H9 (cell line): ENCODE measurements at regions not wholly inside any gene's neighbourhood (a gene's known extent, or its start where the extent isn't known, plus 50 kb on each side); places are given as distances from the start of the nearest gene placed in this dataset.

ENCODE experiments used
- DNase-seq: peaks from one replicate; pipeline ENCODE4 v3.0.0-alpha.2; 2017
- H2AFZ ChIP-seq: one replicate; pipeline ENCODE4 v1.6.1; 2013; ENCODE audit warnings: mild to moderate bottlenecking, low read length, control low read depth, moderate library complexity
- H2AK5ac ChIP-seq: 2 replicates; pipeline ENCODE4 v1.6.1; 2013; ENCODE audit warnings: low read length, control low read depth, mixed read lengths; ENCODE audit not compliant: insufficient read length
- H2BK120ac ChIP-seq: one replicate; pipeline ENCODE4 v1.6.1; 2013; ENCODE audit warnings: low read depth, mild to moderate bottlenecking, low read length, control low read depth, inconsistent platforms; ENCODE audit not compliant: poor library complexity, severe bottlenecking
- H2BK12ac ChIP-seq: 2 replicates; pipeline ENCODE4 v1.6.1; 2013; ENCODE audit warnings: low read length, control low read depth, mixed read lengths, low read depth; ENCODE audit not compliant: insufficient read length
- H2BK15ac ChIP-seq: 2 replicates; pipeline ENCODE4 v1.6.1; 2013; ENCODE audit warnings: low read depth, low read length, control low read depth
- H2BK20ac ChIP-seq: one replicate; pipeline ENCODE4 v1.6.1; 2013; ENCODE audit warnings: low read depth, mild to moderate bottlenecking, low read length, control low read depth, inconsistent platforms; ENCODE audit not compliant: poor library complexity, severe bottlenecking
- H2BK5ac ChIP-seq: 2 replicates; pipeline ENCODE4 v1.6.1; 2013; ENCODE audit warnings: low read length, control low read depth, mixed read lengths; ENCODE audit not compliant: insufficient read length
- H3K14ac ChIP-seq: 2 replicates; pipeline ENCODE4 v1.6.1; 2013; ENCODE audit warnings: low read length, control low read depth; ENCODE audit not compliant: insufficient read depth
- H3K18ac ChIP-seq: 2 replicates; pipeline ENCODE4 v1.6.1; 2013; ENCODE audit warnings: low read depth, mild to moderate bottlenecking, mixed read lengths, low read length, control low read depth; ENCODE audit not compliant: insufficient read length
- H3K23ac ChIP-seq: 2 replicates; pipeline ENCODE4 v1.6.1; 2013; ENCODE audit warnings: low read length, control low read depth, mixed read lengths, low read depth; ENCODE audit not compliant: insufficient read length
- H3K23me2 ChIP-seq: 2 replicates; pipeline ENCODE4 v1.6.1; 2013; ENCODE audit warnings: low read depth, mild to moderate bottlenecking, mixed read lengths, low read length, control low read depth; ENCODE audit not compliant: insufficient read length, poor library complexity, severe bottlenecking
- H3K27ac ChIP-seq: 2 replicates; pipeline ENCODE4 v1.5.1; 2013; ENCODE audit warnings: low read length, control low read depth, mixed read lengths, low read depth; ENCODE audit not compliant: insufficient read length
- H3K27me3 ChIP-seq: 2 replicates; pipeline ENCODE4 v1.6.1; 2013; ENCODE audit warnings: low read length, control low read depth, inconsistent platforms; ENCODE audit not compliant: insufficient read depth
- H3K4ac ChIP-seq: 2 replicates; pipeline ENCODE4 v1.6.1; 2013; ENCODE audit warnings: low read depth, mild to moderate bottlenecking, control low read depth, inconsistent platforms, low read length, moderate library complexity
- H3K4me1 ChIP-seq: 2 replicates; pipeline ENCODE4 v1.6.1; 2013; ENCODE audit warnings: low read length, control low read depth, inconsistent platforms; ENCODE audit not compliant: insufficient read depth
- H3K4me2 ChIP-seq: 2 replicates; pipeline ENCODE4 v1.6.1; 2013; ENCODE audit warnings: low read length, control low read depth, mixed read lengths; ENCODE audit not compliant: insufficient read length, insufficient read depth
- H3K56ac ChIP-seq: 2 replicates; pipeline ENCODE4 v1.6.1; 2013; ENCODE audit warnings: low read depth, mild to moderate bottlenecking, mixed read lengths, low read length, control low read depth; ENCODE audit not compliant: insufficient read length
- H3K79me1 ChIP-seq: 2 replicates; pipeline ENCODE4 v1.6.1; 2013; ENCODE audit warnings: low read depth, mild to moderate bottlenecking, moderate library complexity, low read length, control low read depth, inconsistent platforms; ENCODE audit not compliant: insufficient read depth, poor library complexity, severe bottlenecking
- H3K79me2 ChIP-seq: 2 replicates; pipeline ENCODE4 v1.6.1; 2013; ENCODE audit warnings: low read length, control low read depth, inconsistent platforms; ENCODE audit not compliant: insufficient read depth
- H3K9ac ChIP-seq: 2 replicates; pipeline ENCODE4 v1.6.1; 2013; ENCODE audit warnings: low read length, control low read depth, mixed read lengths; ENCODE audit not compliant: insufficient read length; ENCODE audit errors: extremely low read depth
- H3K9me3 ChIP-seq: one replicate; pipeline ENCODE4 v1.6.1; 2013; ENCODE audit warnings: low read depth, low read length, inconsistent platforms; ENCODE audit not compliant: control insufficient read depth
- H3T11ph ChIP-seq: one replicate; pipeline ENCODE4 v1.6.1; 2013; ENCODE audit warnings: mild to moderate bottlenecking, low read length, control low read depth, inconsistent platforms
- H4K20me1 ChIP-seq: one replicate; pipeline ENCODE4 v1.6.1; 2013; ENCODE audit not compliant: control insufficient read depth, insufficient read length, insufficient read depth
- H4K5ac ChIP-seq: 2 replicates; pipeline ENCODE4 v1.6.1; 2013; ENCODE audit warnings: low read depth, mild to moderate bottlenecking, mixed read lengths, low read length, control low read depth; ENCODE audit not compliant: insufficient read length
- H4K8ac ChIP-seq: replicated peaks from 2 replicates; pipeline ENCODE4 v1.6.1; 2013; ENCODE audit warnings: low read length, control low read depth, mixed read lengths, low read depth; ENCODE audit not compliant: insufficient read length
- H4K91ac ChIP-seq: 2 replicates; pipeline ENCODE4 v1.6.1; 2013; ENCODE audit warnings: low read depth, mild to moderate bottlenecking, moderate library complexity, mixed read lengths, low read length, control low read depth; ENCODE audit not compliant: insufficient read length
- H3K27ac Mint-ChIP-seq, 3 experiments: 2 replicates in 2 of 3; 3 replicates in 1 of 3; pipeline ENCODE4 v1.8.0; 2020 to 2021; ENCODE audit warnings: mixed read lengths in 3 of 3, mild to moderate bottlenecking in 1 of 3, moderate library complexity in 1 of 3
- H3K27me3 Mint-ChIP-seq: 2 replicates; pipeline ENCODE4 v1.8.0; 2021; ENCODE audit warnings: low read depth, mild to moderate bottlenecking, moderate library complexity, mixed read lengths
- H3K36me3 Mint-ChIP-seq, 3 experiments: 2 replicates in 2 of 3; 3 replicates in 1 of 3; pipeline ENCODE4 v1.8.0; 2020 to 2021; ENCODE audit warnings: low read depth in 3 of 3, mixed read lengths in 3 of 3; ENCODE audit not compliant: insufficient read depth in 1 of 3
- H3K4me1 Mint-ChIP-seq, 2 experiments: 2 replicates each; pipeline ENCODE4 v1.8.0; 2020; ENCODE audit warnings: mixed read lengths in 2 of 2
- H3K4me3 Mint-ChIP-seq, 2 experiments: 2 replicates in 1 of 2; 3 replicates in 1 of 2; pipeline ENCODE4 v1.8.0; 2020 to 2021; ENCODE audit warnings: mild to moderate bottlenecking in 2 of 2, mixed read lengths in 2 of 2, moderate library complexity in 1 of 2
- H3K9me3 Mint-ChIP-seq, 2 experiments: 2 replicates in 1 of 2; 3 replicates in 1 of 2; pipeline ENCODE4 v1.8.0; 2020; ENCODE audit warnings: mild to moderate bottlenecking in 2 of 2, mixed read lengths in 2 of 2, moderate library complexity in 1 of 2
- WGBS: extraction: QIAGEN DNeasy Blood & Tissue Kit; methylation state at CpG from one replicate; pipeline ENCODE4 v1.1.7; 2013; ENCODE audit warnings: missing lambda C conversion rate, low lambda C conversion rate, mixed read lengths; ENCODE audit not compliant: insufficient read length; ENCODE audit errors: extremely low coverage; 5-methylcytosine and 5-hydroxymethylcytosine counted together
- TF ChIP-seq, protein P1 (sequence below): fragments of 200-600 bp; sonication (generic); conservative IDR thresholded peaks from 3 replicates; pipeline ENCODE4 v1.8.0; 2021; ENCODE audit warnings: antibody characterized with exemption, mild to moderate bottlenecking

DNA sequence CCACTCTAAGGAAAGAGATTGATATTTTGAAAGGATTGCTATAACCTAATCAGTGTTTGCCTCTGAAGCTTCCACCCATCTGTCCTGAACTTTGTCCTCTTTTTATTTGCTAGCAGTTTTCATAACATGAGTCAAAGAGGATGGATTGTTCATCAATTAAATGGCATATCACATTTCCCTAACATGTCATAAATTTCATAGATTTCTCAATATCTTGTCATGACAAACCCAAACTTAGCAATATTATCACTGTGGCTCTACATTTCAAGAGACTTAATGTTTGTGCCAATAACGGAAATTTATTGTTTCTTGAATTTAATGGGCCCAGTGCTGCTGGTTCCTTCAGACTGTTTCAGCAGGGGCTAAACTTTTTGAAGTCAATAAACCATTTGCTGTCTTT is 330.3 kb downstream of the CAAP1 start:
- Mint-ChIP-seq H3K36me3 (no peaks in the 10 kb centered on the region; a peak in 1 of 7 replicates), H3K4me1 (no peaks in the 10 kb centered on the region), H3K4me3 (no peak overlapping the region), H3K27ac (no peak overlapping the region), H3K27me3 (no peaks in the 10 kb centered on the region), H3K9me3 (peaks cover 0 to 7% of the 10 kb centered on the region in 2 experiments; a peak in 3 of 5 replicates)
- no peak overlapping the region for H3K23ac ChIP-seq
- no peak overlapping the region for H2BK5ac ChIP-seq
- no peaks in the 10 kb centered on the region for H3K79me2 ChIP-seq
- no peaks in the 10 kb centered on the region for H3K4me1 ChIP-seq
- H2BK20ac ChIP-seq: no peak overlapping the region
- no peak overlapping the region for H3K9ac ChIP-seq
- H3K27ac ChIP-seq: no peak overlapping the region
- no peak overlapping the region for H4K8ac ChIP-seq
- TF ChIP-seq, protein P1, sequence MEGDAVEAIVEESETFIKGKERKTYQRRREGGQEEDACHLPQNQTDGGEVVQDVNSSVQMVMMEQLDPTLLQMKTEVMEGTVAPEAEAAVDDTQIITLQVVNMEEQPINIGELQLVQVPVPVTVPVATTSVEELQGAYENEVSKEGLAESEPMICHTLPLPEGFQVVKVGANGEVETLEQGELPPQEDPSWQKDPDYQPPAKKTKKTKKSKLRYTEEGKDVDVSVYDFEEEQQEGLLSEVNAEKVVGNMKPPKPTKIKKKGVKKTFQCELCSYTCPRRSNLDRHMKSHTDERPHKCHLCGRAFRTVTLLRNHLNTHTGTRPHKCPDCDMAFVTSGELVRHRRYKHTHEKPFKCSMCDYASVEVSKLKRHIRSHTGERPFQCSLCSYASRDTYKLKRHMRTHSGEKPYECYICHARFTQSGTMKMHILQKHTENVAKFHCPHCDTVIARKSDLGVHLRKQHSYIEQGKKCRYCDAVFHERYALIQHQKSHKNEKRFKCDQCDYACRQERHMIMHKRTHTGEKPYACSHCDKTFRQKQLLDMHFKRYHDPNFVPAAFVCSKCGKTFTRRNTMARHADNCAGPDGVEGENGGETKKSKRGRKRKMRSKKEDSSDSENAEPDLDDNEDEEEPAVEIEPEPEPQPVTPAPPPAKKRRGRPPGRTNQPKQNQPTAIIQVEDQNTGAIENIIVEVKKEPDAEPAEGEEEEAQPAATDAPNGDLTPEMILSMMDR: no peak
- H3K23me2 ChIP-seq: no peaks in the 10 kb centered on the region
- no peak overlapping the region for H3T11ph ChIP-seq
- H3K9me3 ChIP-seq: no peaks in the 10 kb centered on the region
- no peak overlapping the region for H3K18ac ChIP-seq
- no peak overlapping the region for H4K91ac ChIP-seq
- no peak overlapping the region for H4K5ac ChIP-seq
- no peaks in the 10 kb centered on the region for H3K27me3 ChIP-seq
- H2BK12ac ChIP-seq: no peak overlapping the region
- WGBS: no CpG with 5 or more reads among the region's 1 CpG
- no peak overlapping the region for H2BK15ac ChIP-seq
- H2AK5ac ChIP-seq: no peak overlapping the region
- H3K56ac ChIP-seq: no peak overlapping the region
- no peak overlapping the region for H3K4ac ChIP-seq
- no peak overlapping the region for H3K4me2 ChIP-seq
- no peak for DNase-seq
- no peak overlapping the region for H2BK120ac ChIP-seq
- no peaks in the 10 kb centered on the region for H3K79me1 ChIP-seq
- no peak overlapping the region for H3K14ac ChIP-seq
- no peaks in the 10 kb centered on the region for H4K20me1 ChIP-seq
- H2AFZ ChIP-seq: no peak overlapping the region
